Suprapubic skin (tissue), 4 donors: ENCODE measurements at regions not wholly inside any gene's neighbourhood (a gene's known extent, or its start where the extent isn't known, plus 50 kb on each side); places are given as distances from the start of the nearest gene placed in this dataset.

Experiments
- EP300 ChIP-seq: sonication (generic); formaldehyde crosslinking; IDR thresholded peaks from one replicate; pipeline ENCODE4 v1.6.1; 2017; ENCODE audit warnings: antibody characterized with exemption
- POLR2A ChIP-seq, 2 donors: fragments of 450-650 bp; IDR thresholded peaks; one replicate each; pipeline ENCODE4 v1.6.1; 2017; ENCODE audit warnings: antibody characterized with exemption in 2 of 2, mild to moderate bottlenecking in 2 of 2, moderate library complexity in 2 of 2
- POLR2AphosphoS5 ChIP-seq, 3 donors: sonication (generic); formaldehyde crosslinking; IDR thresholded peaks; one replicate each; pipeline ENCODE4 v1.6.1; 2017; ENCODE audit warnings: antibody characterized with exemption in 3 of 3
- TF ChIP-seq, protein P1 (sequence below), 2 donors: fragments of 200-600 bp in 1 of 2; fragments of 450-650 bp in 1 of 2; sonication (generic) in 1 of 2; IDR thresholded peaks; one replicate each; pipeline ENCODE4 v1.5.1; 2016 to 2019; ENCODE audit warnings: antibody characterized with exemption in 2 of 2, mild to moderate bottlenecking in 1 of 2, moderate library complexity in 1 of 2

DNA sequence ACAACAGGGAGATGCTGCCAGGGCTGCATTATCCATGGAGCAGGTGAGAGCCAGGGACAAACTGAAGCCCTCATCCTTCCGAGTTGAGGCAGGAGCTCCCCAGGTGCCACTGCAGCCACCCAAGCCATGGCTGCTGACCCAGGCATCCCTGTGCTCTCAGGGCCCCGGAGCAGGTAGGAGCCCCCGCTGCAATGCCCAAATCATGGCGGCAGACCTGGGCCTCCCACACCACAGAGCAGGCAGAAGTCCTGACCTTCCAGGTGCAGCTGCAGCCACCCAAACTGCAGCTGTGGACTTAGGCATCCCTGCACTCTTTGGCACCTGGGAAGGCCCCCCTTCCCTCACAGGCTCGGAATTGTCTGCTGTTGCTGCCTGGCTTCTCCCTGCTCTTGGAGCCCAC lies 443.6 kb downstream of the ARAP2 start:
- TF ChIP-seq, protein P1, sequence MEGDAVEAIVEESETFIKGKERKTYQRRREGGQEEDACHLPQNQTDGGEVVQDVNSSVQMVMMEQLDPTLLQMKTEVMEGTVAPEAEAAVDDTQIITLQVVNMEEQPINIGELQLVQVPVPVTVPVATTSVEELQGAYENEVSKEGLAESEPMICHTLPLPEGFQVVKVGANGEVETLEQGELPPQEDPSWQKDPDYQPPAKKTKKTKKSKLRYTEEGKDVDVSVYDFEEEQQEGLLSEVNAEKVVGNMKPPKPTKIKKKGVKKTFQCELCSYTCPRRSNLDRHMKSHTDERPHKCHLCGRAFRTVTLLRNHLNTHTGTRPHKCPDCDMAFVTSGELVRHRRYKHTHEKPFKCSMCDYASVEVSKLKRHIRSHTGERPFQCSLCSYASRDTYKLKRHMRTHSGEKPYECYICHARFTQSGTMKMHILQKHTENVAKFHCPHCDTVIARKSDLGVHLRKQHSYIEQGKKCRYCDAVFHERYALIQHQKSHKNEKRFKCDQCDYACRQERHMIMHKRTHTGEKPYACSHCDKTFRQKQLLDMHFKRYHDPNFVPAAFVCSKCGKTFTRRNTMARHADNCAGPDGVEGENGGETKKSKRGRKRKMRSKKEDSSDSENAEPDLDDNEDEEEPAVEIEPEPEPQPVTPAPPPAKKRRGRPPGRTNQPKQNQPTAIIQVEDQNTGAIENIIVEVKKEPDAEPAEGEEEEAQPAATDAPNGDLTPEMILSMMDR (IDR thresholded peaks at IDR 0.05), result no peak
- TF ChIP-seq POLR2A (IDR thresholded peaks at IDR 0.05) (no peak), POLR2AphosphoS5 (IDR thresholded peaks at IDR 0.05) (no peak), EP300 (no peak)
